HG03342 (cell line): ENCODE measurements at regions not wholly inside any gene's neighbourhood (a gene's known extent, or its start where the extent isn't known, plus 50 kb on each side); places are given as distances from the start of the nearest gene placed in this dataset.
A peak's percentile ranks its signal among the peaks of the same experiment; 100 is the strongest.

Experiments
- ATAC-seq: cut with Tn5 transposase; IDR thresholded peaks from one replicate; pipeline ENCODE4 v1.9.1; 2021; ENCODE audit warnings: mild to moderate bottlenecking, moderate library complexity; ENCODE audit not compliant: unreplicated experiment

DNA sequence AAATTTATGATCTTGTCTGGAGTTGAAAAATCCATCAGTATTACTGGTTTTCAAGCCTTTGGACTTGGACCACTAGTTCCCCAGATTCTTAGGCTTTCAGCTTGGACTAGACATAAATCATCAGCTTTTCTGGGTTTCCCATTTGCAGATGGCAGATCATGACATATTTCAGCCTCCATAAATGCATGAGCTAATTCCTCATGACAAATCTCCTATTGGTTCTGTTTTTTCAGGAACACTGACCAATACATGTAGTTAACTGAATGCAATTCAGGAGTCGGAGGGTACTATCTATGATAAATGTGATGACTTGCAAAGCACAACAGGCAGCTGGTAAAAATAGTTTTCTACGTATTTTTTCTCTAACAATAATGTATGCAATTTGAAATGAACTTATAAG, 635.6 kb downstream of the TRAM1L1 start:
- no peak for ATAC-seq

- ATAC-seq: no peak
Measured at GRCh38 chr4:116444117-116444516, 641.3 kb downstream of the TRAM1L1 start.

DNA sequence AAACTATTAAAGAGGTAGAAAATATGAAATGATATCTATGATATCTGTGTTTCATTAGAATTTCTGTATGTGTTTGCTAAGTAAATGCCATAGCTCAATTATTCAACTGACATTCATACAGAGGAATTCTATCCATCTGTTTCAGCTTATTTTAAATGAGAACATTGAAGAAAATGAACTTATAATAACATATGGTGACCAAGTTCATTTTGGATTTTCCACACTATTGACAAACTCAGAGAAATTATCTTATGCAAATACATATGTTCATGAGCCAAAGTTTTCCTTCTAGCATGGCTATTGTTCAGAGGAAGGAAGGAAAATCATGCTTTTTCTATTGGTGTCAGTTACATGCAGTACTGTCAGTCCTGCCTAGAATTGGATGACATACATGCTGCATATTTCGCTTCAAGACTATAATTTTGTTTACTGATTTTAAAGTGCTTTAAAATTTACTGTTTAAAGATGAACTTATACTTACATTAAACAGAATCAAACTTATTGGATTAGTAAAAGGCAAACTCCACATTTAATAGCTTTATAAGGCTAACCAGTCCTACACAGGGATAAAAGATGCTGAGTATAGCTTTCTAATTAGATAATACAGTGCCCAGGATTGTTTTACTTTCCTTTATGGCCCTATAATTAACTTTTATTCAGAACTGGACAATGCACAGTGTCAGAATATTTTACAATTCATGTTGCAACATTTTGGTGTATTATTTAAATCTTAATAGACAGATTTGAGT, 646.2 kb downstream of the TRAM1L1 start:
- ATAC-seq: no peak

GRCh38 chr4:116438417-116438816, 647.0 kb downstream of the TRAM1L1 start:
- ATAC-seq: no peak

DNA sequence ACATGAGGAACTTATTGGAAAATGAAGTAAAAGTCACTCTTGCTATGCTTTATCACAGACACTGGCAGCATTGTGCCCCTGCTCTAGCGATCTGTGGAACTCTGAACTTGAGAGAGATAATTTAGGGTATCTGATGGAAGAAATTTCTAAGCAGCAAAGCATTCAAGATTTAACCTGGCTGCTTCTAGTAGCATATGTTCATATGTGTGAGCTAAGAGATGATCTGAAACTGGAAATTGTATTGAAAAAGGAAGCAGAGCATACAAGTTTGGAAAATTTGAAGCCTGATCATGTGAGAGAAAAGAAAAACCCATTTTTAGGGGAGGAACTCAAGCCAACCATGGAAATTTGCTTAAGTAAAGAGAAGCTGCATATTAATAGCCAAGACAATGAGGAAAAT, 657.7 kb downstream of the TRAM1L1 start:
- no peak for ATAC-seq

- ATAC-seq: no peak
Measured at GRCh38 chr4:116413222-116413621, 672.2 kb downstream of the TRAM1L1 start.

GRCh38 chr4:116401293-116401692, 684.1 kb downstream of the TRAM1L1 start:
- no peak for ATAC-seq

DNA sequence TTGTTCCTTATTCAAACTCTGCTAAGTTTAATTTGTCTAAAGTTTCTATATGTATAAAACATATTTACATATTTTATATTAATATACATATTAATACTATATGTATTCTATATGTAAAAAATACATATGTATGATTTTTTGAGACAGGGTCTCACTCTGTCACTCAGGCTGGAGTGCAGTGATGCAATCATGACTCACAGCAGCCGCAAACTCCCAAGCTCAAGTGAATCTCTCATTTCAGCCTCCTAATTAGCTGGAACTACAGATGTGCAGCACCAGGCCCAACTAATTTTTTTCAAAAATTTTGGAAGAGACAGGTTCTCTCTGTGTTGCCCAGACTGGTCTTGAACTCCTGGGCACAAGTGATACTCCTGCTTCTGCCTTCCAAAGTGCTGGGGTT, 684.9 kb downstream of the TRAM1L1 start:
- ATAC-seq: no peak

DNA sequence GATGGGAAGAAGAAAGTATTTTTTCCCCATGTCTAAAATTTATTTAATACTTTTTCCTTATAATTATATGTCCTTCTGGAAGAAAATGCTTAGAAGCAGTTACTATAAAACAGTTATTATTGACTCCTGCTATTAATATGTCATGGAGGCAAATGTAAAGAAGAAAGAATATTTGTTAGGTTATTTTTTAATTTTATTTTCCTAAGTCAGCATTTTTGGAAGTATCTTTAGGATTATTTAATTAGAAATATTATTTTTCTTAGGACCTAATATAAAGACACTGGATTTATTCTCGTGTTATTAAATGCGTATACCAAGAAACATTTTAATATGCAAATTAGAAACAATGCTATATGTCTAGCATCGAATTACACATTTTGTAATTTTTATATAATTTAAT, 687.7 kb downstream of the TRAM1L1 start:
- no peak for ATAC-seq

DNA sequence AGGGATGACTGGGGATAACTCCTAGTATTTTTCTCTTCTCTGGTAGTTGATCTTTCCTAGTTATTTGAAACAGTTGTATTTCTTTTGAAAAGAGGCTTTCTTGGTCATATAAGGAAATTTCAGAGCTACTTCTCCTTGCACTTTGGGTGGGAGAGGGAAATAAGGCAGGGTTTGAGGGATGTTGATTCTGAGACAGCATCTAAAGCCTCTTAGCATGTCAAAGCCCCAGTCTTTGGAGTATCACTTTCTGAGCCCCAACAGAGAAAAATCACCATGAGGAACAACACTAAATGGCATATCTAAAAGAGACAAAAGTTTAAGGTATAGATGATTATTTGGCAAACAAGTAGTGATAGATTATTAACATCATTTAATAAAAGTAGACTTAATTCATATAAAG, 688.1 kb downstream of the TRAM1L1 start:
- ATAC-seq: no peak

DNA sequence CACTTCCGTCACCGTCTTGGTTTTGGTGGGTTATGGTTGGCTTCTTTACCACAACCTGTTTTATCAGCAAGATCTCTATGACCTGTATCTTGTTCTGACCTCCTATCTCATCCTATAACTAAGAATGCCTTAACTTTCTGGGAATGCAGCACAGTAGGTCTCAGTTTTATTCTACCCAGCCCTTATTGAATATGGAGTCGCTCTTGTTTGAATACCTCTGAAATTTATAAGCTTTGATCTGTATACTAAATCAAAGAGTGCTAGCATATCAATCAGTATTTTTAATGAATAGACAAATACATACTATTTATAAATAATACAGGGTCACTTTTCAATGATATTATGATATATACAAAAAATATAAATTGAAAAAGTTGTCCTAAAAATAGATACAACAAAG, 690.0 kb downstream of the TRAM1L1 start:
- ATAC-seq: no peak

DNA sequence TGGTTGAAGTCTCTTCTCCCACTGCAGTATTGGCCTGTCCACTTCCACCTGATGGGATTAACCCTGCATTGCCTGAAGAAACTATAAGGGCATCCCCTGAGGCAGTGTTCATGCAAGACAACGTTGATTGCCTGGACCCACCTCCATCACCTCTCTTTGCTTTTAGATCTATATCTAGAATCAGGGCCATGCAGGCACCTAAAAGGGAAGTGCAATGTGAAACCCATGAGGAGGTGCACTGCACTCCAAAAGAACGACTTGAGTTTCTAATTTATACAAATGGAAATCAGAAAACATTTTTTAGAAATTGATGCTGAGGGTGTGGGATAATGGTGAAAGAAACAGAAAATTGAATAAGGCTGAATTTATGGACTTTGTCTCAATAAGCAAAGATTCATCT, 694.4 kb downstream of the TRAM1L1 start:
- no peak for ATAC-seq

GRCh38 chr4:116389139-116389538, 696.2 kb downstream of the TRAM1L1 start:
- no peak for ATAC-seq

- no peak for ATAC-seq
Measured at GRCh38 chr4:116387937-116388474, 697.4 kb downstream of the TRAM1L1 start.

- ATAC-seq: no peak
Measured at GRCh38 chr4:116386856-116387255, 698.5 kb downstream of the TRAM1L1 start.

GRCh38 chr4:116385583-116385982, 699.8 kb downstream of the TRAM1L1 start:
- no peak for ATAC-seq

DNA sequence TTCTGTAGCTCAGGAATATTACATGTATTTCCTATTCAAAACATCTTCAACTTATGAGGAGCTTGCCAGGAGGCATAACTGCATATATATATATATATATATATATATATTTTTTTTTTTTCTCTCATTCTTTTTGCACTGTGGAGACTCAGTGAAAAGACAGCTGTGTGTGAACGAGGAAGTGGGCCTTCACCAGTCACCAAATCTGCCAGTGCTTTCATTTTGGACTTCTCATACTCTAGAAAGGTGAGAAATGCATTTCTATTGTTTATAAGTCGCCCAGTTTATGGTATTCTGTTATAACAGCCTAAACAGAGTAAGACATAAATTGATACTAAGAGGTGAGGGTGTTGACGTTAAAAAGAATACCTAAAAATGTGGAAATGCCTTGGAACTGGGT, 710.6 kb downstream of the TRAM1L1 start:
- peak; percentile 48 for ATAC-seq

GRCh38 chr4:116362583-116362982, 722.8 kb downstream of the TRAM1L1 start:
- ATAC-seq: no peak

DNA sequence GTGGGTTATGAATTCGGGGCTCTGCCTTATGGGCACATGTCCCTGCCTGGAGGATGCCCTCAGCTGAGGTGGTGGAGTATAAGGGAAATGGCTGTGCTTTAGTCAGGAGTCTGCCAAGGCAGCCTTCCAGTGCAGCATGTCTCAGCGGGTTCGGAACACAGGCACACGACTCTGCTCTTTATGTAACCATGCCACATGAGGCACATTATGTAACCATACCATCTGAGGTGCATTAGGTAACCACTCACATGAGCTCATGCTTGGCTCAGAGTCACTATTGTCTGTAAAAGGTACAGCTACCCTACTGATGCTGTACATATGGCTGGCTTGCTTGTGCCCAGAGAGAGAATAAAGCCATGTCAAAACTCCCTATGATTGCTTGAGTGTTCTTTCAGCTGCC, 723.6 kb downstream of the TRAM1L1 start:
- no peak for ATAC-seq

DNA sequence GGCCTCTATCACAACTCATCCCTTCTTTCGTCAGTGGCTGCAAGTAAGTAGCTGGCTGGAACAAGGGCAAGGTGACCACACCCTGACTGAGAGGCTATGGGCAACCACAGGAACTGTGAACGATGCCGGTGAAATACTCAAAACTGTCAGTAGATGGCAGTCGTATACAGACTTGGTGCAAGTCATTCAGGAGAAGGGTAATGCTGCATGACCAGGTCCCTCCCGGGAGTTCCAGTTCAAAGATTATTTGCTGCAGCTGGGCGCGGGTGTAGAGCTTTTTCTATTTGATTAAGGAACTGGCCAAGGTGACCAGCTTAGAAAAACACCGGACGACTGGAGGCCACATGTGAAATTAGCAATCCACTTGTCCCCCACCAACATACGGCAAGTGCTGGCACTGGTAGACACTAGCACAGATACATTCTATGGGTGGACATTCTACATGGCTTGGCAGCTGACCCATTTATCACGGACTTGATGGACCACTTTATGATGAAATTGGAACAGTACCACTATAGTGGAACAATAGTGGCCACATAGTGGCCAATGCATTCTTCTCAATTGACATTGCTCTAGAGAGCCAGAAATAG, 726.6 kb downstream of the TRAM1L1 start:
- ATAC-seq: peak; percentile 99

DNA sequence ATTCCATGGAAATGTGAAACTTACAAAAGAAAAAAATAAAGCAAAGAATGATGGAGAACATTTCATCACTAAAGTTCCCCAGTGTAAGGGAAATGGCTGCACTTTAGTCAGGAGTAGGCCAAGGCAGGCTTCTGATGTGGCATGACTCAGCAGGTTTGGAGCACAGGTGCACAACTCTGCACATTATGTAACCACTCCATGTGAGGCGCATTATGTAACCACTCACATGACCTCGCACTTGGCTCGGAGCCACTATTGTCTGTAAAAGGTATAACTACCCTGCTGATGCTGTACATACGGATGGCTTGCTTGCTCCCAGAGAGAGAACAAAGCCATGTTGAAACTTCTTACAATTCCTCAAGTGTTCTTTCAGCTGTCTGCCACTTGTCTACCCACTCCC, 727.6 kb downstream of the TRAM1L1 start:
- ATAC-seq: no peak

GRCh38 chr4:116346750-116347149, 738.6 kb downstream of the TRAM1L1 start:
- ATAC-seq: no peak

GRCh38 chr4:116343809-116344208, 741.6 kb downstream of the TRAM1L1 start:
- ATAC-seq: no peak
